ENCODE measurements at regions not wholly inside any gene's neighbourhood (a gene's known extent, or its start where the extent isn't known, plus 50 kb on each side); places are given as distances from the start of the nearest gene placed in this dataset.

DNA sequence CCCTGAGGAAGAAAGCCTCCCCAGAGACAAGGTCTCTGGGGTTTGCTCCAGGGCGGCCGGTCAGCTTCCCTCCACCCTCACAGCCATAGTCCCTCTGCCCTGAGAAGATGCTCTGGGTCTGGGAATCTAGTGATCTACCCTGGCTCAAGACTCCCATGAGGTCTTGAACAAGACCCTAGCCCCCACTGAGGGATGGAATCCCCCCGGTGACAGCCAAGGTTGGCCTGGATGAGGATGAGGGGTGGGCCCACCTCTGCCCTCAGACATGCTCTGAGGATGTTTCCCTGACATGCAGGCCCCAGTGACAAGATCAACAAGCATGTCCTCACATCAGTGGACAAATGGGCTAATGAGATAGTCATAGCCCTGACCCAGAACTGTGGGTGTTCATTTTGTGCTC, 138.6 kb downstream of the C5orf15 start:
- no peak for DNase-seq (ENCODE audit: low spot score)

DNA sequence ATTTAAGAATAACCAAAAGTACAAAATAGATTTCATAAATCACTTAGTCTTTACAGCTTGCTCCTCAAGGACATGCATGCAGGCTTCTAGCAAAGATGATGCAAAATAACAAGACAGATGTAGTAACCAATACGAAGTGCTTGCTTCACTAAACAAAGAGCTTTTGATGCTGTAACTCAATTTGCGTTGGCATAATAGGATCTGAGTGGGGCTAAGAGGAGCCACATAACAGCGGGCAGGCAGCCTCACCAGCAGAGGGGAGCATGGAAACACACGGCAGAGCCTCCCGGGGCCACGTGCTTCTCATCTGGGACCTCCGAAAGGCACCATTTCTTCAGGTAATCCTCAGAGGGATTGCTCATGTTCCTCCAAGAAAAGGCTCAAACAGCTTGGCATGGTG, 139.7 kb downstream of the C5orf15 start:
- no peak for DNase-seq (ENCODE audit: low spot score)

DNA sequence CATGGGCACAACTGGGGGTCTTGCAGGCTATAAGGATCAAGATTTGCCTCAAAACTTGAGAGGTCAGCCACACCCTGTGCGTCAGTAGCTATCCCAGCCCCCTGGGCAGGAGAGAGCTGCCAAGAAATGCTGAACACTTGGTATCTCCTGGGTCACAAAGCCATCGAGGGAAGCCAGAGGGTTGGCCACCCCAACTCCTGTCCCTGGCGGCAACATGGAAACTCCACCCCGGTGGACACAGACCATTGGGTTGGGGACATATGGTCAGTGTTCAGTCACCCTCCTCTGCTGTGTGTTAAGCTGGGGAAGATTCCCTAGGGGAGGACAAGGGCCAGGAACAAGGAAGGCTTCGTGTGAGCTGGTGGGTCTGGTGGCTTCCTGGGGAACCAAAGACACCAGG, 140.6 kb downstream of the C5orf15 start:
- DNase-seq (ENCODE audit: low spot score), result no peak

DNA sequence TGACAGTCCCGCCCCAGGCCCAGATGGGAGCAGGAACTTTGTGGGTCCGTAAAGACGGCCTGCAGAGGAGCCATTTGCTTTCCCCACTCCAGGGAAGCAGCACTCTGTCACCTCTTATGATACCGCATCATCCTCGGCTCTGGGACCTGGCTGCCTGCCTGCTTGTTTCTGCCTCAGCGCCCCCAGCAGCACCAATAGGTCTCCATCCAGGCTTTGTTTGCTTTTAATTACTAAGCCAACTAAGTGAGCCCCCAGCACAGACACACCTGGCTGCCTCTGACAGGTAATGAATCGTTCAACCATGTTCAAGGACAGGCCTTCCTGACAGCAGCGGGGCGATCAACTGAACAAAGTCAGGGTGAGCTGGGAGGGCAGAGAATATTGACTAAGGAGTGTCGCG, 141.4 kb downstream of the C5orf15 start:
- no peak for DNase-seq (ENCODE audit: low spot score)

DNA sequence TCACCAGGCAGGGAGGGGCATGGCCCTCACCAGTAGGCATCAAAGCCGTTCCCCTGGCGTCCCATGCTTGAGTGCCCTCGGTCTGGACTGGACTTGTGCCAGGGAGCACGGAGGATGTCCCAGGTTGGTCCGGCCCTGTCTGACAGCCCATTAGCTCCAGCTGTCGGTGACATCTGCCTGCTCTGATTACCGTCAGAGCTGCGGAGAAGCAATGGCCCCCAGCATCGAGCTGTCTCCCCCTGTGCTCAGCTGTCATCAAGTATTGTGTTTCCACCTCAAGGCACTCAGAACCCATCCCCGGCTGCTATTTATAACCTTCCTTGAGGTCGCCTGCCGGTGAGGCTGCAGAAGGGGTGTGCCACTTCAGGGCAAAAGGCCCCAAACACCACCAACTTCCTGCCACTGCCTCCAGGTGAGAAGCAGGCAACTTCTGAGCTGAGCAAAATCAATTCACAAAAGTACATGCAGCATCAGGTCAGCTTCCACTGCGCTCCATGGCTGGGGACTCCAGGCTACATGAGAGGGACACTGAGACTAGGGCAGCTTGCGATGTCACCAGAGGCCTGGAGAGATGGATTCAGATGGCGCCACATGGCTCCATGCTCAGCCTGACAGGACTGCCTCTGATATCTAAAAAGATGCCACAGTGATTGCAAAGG, 142.7 kb downstream of the C5orf15 start:
- no peak for DNase-seq (ENCODE audit: low spot score)

DNA sequence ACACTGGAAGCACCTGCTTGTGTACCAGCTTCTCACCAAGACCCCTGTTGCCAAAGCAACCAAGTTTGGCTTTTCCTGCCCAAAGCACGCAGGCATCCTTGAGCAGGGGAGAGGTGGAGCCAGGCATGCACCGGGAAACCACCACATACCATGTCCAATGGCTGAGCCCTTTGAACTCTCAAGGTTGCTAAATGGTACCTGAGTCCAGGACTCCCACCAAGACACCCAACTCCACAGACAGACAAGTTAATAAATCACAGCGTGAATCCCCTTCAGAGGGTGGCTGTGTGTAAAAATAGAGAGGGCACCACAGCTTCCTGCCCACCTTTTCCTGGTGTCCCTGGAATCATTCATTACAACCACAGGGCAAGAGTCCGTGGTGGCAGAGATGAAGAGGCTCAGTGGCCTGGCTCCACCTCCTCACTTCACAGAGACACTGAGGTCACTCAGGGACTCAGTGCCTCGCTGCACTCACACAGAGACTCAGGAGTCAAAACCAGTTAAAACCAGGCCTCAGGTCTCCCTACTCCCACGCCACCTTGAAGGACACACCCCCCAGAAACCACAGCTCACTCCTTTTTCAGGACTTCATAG, 143.7 kb downstream of the C5orf15 start:
- no peak for DNase-seq (ENCODE audit: low spot score)

DNA sequence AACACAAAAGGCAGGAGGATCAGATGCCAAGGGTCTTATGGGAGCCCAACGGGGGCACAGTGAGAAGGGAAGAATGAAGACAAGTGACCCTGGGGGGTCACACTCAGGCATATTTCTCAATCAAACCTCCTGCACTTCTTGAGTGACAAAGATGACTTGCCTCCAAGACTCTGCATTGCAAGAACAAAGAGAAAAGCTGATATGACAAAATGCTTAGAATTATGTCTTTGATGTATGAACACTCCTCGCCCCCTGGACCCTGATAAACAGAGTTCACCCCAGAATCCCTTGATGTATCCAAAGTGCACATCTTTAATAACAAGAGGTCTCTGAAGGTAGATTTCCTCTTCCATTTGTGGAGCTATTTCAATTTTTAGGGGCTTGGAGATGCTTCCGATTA, 146.5 kb downstream of the C5orf15 start:
- DNase-seq (ENCODE audit: low spot score), result no peak

DNA sequence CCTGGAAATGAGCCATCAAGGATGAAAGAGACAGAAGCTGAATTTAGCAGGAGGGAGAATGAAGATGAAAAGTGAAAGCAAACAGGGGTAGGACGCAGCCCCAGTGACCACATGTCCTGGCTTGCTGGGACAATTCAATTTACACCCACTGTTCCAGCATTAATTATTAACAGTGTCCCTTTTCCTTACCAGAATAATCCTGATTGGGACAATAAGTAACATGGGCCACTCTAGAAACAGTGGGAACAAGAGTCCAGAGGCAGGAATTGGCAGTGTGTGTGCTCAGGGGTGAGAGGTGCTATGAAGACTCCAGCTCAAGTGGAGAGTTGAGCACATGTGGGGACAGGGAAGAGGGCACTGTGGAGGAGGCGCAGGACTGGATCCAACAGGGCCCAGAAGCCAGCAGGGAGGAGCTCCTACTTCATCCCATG, 147.1 kb downstream of the C5orf15 start:
- no peak for DNase-seq (ENCODE audit: low spot score)

DNA sequence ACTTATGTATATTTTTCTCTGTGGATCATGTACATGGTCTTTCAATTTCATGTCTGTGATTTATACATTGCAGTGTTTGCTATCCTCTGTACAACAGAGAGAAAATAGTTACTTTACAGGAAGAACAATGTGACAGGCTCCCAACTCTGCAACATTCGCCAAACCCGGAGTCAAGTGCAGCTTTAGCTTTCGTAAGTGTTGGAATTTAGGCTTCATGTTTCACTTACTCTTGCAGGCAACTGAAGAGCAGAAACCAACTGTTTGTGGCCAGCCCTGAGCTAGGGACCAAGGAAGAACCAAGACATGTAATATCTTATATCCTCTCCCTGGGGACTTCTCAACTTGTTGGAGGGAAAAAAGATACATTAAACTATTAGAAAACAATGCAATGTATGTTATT, 147.9 kb downstream of the C5orf15 start:
- DNase-seq (ENCODE audit: low spot score), result peak; percentile 48

DNA sequence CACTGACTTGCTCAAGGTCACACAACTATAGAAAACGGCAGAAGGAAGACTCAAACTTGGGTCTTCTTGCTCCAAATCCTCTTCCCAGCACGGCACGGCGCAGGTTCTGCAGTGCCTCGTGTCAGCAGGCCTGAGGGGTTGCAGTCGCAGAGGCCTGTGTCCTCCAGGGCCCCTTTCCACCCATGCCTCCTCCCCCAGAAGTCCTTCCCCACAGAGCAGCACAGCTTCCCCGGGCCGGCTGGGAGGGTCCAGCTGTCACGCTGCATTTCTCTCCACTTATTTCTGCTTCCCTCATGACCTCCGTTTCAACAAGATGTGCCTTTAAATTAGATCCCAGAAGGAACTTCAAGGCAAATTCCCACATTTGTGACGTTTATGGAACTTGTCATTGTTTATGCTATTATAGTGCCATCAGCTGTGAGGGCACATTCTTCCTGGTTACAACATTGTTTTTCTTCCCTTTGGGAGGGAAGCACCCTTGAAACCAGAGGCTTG, 148.4 kb downstream of the C5orf15 start:
- DNase-seq (ENCODE audit: low spot score), result no peak

DNA sequence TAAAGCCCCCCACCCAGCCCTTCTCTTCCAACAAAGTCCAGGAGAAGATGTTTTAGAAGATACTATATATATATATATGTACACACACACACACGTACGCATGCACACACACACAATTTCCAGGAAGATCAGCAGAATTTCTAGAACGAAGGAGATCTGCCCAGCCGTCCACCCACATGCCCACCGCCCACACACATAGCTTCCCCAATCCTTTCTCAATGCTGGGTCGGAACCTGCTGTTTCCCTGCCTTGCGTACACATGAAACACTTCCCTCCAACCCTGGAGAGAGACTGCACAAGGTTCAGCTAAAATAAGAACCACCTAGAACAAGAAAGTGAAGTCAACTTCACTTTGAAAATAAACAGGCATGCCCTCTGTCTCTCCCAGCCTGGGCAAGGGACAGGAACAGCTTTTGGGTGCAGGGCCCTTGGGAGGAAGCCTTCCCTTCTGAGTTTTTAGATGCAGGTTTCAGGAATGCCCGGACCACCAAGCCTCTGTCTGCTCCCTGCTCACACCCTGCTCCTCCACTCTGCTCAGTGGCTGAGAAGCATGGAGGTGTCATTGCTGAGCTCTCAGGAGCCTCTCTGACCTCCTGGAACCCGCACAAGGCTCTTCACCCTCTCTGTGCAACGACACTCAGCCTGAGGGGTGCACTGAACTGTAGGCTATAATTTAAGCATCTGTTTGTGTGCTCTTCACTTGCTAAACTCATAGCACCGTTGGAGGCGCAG, 149.4 kb downstream of the C5orf15 start:
- DNase-seq (ENCODE audit: low spot score), result no peak

DNA sequence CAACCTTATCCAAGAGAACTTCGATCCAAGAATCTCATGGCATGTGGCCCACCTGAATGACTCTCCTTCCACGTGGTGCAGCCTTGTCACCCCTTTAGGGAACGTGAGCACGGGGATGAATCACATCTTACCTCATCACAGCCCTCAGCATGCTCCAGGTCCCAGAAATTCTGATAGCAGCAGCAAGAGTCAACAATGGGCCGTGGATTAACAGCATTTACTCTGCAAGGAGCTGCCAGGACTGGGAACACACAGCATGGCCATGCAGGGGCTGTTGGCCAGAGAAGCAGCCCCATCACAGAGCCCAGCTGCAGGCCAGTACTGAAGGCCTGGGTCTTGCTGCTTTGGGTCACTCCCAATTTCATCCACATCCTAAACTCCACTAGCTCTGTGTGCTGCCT, 150.4 kb downstream of the C5orf15 start:
- DNase-seq (ENCODE audit: low spot score), result peak; percentile 45

DNA sequence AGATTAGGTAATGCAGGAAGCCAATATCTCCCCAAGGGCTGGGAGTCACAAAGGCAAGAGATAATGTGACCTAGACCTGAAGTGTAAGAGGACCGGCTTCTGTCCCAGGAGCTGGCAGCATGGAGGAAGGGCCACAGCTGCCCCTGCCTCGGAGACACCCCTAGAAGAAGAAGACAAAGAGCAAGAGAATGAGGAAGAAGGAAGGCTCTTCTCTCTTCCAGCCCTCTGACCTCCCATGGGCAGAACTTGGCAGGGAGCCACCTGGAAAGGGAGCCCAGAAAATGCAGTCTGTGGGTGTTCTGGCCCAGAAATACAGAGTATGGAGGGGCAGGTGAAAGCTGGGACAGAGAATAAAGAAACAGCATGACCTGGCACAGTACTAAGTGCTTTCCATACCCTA, 151.0 kb downstream of the C5orf15 start:
- no peak for DNase-seq (ENCODE audit: low spot score)

DNA sequence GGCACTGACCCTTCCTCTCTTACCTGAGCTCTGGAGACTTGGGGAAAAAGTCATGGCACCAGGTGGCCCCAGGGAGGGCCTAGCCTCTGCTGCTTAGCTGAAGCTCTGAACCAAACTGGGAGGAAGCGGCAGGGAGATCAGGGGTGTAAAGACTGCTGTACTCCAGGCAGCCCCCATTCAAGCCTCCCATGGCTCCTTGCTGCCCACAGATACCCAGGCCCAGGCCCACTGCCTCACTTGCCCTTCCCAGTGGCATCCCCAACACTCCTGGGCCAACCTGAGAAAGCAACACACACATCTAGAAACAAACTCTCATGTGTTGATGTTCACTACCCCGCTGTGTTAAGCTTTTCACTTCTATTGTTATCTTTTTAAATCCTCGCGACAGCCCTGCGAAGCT, 151.6 kb downstream of the C5orf15 start:
- no peak for DNase-seq (ENCODE audit: low spot score)

DNA sequence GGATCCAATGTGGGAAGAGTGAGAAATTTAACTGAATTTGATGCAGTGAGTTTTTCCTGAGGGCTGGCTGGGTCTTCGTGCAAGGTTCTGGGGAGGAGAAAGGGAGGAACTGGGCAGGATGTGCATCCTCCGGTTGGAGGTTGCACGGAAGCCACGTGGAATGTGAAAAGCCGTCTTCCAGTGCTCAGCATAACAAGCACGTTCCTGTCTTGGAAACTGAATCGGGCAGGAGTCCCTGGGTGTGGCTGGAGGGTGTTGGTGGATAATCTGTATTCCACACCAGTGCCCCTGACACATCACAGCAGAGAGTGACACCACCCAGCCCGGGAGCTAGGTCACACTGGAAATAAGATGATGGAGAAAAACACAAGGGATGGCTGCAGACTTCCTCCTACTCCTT, 154.3 kb downstream of the C5orf15 start:
- DNase-seq (ENCODE audit: low spot score), result peak; percentile 32

DNA sequence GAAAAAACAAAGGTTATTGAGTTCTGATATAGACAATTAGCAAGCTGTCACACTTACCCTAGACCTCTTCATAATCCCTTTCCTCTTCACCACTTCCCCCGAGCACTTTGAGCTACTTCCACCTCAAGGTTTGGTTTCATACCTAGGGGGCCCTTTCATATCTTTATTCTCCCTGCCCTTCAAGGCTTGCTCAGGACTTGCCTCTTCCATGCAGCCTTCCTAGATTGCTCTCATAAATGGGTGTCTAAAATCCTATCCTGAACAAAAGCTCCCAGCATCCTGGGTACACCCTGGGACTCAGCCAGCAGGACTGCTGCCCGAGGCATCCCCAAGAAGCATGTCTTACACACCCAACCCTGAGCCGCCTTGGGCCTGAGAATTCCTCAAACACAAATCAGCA, 157.3 kb downstream of the C5orf15 start:
- DNase-seq (ENCODE audit: low spot score), result no peak

DNA sequence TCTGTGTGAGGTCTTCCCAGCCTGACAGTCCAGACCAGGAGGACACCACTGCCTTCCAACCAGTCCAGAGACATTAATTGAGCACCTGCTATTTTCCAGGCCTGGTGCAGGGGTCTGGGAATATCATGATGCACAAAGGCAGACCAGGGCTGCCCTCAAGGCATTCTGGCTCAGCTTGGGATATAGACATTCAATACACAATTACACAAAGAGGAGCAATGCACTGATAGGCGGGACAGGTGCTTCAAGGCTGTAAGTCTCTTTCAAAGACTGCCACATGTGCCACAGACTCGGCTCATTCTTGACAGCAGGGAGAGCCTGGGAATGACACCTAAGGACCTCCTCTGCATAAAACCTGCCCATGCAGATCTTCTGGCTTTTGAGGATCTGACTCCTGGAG, 158.6 kb downstream of the C5orf15 start:
- no peak for DNase-seq (ENCODE audit: low spot score)

DNA sequence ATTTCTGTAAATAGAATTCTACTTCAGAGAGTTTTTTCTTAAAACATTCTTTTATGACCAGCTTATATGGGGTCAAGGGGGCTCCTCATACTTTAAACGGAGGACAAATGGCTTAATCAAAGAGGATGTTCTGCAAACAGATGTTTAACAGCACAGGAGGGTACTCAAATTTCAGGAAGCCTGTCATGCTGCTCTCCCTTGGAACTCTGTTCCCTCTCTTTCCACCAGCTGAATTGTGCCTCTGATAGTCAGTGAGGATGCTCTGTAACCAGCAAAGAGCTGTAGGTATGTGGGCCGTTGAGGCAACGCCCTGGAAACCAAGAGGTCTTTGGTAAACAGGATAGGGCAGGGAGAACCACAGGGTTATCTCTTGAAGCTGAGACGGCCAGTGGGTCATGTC, 161.1 kb downstream of the C5orf15 start:
- DNase-seq (ENCODE audit: low spot score), result no peak

DNA sequence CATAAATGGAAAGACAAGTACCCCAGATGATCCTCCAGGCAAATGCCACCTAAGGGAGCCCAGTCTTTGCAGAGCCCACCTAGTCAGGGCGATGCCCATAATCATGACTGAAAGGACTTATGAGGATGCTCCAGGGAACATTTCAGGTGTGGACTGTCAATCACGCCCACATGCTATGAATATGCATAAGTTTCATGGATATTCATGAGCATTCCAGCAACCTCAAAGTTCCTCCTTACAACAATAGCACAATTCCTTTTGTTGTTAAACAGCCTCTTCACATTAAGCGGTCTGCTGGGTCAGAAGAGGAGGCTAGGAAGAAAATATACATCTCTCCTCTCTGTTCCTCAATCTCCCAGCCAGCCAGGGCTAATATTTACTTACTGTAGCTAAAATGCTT, 161.6 kb downstream of the C5orf15 start:
- DNase-seq (ENCODE audit: low spot score), result no peak

DNA sequence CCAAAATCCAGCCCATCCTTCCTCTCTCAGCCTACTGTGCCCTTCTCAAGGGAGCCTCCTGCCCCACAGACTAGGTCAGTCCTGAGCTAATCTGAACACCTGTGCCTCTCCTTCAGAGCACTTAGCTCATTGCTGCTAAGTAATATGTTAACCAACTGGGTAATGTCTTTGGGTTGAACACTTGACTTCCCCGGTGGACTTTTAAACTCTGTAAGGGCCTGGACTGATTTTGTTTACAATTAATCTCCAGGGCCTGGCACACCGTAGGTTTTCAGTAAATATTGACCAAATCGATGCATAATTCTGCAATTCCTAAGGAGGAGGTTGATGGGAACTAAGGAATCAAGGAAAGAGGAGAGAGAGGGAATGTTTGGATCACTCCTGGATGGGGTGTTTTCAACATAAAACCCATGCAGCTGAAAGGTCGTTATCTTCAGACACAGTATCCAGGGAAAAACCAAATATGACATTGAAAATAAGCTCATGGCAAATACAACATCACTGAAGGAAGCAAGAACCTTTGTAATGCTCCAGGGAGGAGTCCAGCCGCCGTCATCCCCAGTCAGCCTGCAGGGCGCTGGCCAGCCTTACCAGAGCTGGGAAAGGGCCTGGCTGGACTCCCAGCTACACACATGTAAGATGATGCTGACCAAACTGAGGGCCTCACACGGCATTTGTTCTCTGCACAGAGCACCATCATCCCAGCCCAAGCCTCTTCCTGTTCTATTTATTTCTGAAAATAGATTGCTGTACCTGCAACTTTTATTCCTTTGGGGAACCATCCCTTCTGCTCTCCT, 166.3 kb downstream of the C5orf15 start:
- peak; percentile 74 for DNase-seq (ENCODE audit: low spot score)

DNA sequence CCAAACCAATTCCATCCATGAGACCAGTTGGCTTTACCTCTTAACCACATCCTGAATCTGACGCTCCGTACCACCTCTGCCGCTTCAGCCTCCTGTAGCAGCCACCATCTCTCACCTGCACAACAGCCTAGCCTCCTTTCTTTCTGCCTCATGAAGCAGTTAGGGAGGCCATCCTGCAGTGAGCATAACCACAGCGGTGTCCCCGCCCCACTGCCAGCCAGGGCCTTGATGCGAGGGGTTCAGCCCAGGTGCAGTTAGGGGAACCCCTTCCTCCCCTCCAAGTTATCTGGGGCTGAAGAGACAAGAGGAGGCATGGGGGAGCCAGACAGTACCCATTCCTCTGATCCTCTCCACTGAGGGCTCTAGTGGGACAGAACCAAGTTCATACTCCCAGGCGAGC, 167.0 kb downstream of the C5orf15 start:
- DNase-seq (ENCODE audit: low spot score), result no peak

DNA sequence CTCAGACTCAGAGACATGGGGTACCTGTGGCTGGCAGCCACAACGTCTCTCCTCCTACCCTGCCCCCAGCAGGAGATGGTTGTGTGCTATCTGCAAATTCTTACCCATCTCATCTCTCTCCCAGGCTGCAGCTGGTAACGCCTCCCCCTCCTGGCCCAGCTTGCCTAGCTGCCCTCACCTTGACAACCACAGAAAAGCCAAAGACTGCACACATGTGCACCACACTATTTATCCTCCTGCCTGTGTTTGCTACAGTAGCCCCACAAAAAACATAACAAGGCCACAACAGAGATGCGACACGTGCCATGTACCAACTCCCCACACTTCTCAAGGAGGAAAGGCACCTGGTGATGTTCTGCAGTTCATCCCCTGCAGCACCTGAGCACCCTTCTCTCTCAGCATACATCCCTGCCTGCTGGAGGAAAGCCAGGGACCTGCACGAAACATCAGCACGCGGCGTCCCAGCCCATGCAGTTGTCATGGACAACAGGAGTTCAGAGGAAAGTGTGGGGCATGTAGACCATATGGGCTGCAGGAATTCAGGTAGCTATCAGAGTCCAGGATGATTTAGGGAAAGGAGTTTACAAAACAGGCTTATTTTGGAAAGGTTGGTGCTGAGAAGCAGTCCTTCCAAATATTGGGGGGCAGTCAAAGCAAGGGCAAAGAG, 168.7 kb downstream of the C5orf15 start:
- DNase-seq (ENCODE audit: low spot score), result no peak

Measured in AG20443 (cell line).